PC-3 (cell line): ENCODE measurements at regions not wholly inside any gene's neighbourhood (a gene's known extent, or its start where the extent isn't known, plus 50 kb on each side); places are given as distances from the start of the nearest gene placed in this dataset.

Source experiments
- ATAC-seq: fragments of 200-7000 bp; cut with Tn5 transposase; 2 replicates; pipeline ENCODE4 v1.9.1; 2020; ENCODE audit warnings: mild to moderate bottlenecking, moderate library complexity
- BruUV-seq: library from RNA; stranded (reverse); fragments of 400-500 nt; replicated peaks from 2 replicates; lab custom pipeline; 2021; lab: Mats Ljungman, UMichigan
- CTCF ChIA-PET: fragments of 300-600 bp; sonication (Branson Sonifier 250); formaldehyde crosslinking; loops from one replicate; lab custom pipeline; 2022; ENCODE audit warnings: antibody characterized with exemption; lab: Charles Lee
- POLR2A ChIA-PET: fragments of 300-600 bp; sonication (Branson Sonifier 250); formaldehyde crosslinking; loops from one replicate; lab custom pipeline; 2022; ENCODE audit warnings: antibody characterized with exemption; ENCODE audit not compliant: unreplicated experiment; lab: Charles Lee
- DNase-seq: peaks from one replicate; pipeline ENCODE4 v3.0.0-alpha.2; 2015
- H2AFZ ChIP-seq: fragments of 300-600 bp; sonication (generic); 2 replicates; pipeline ENCODE4 v1.6.0; 2016; ENCODE audit warnings: antibody characterized with exemption, low read length
- H3F3A ChIP-seq: fragments of 300-600 bp; sonication (generic); one replicate; pipeline ENCODE4 v1.6.0; 2017; ENCODE audit warnings: antibody characterized with exemption, low read length, control low read depth, mild to moderate bottlenecking; ENCODE audit not compliant: unreplicated experiment
- H3K27ac ChIP-seq: fragments of 300-600 bp; sonication (generic); 2 replicates; pipeline ENCODE4 v1.5.1; 2016; ENCODE audit warnings: mild to moderate bottlenecking, low read length
- H3K27me3 ChIP-seq: fragments of 300-600 bp; sonication (generic); 2 replicates; pipeline ENCODE4 v1.6.1; 2016; ENCODE audit warnings: low read length, mixed read lengths
- H3K36me3 ChIP-seq: fragments of 300-600 bp; sonication (generic); 2 replicates; pipeline ENCODE4 v1.6.1; 2016; ENCODE audit warnings: low read depth, mixed run types, low read length, mixed read lengths
- H3K4me1 ChIP-seq: fragments of 300-600 bp; sonication (generic); 2 replicates; pipeline ENCODE4 v1.5.1; 2016; ENCODE audit warnings: low read length; ENCODE audit not compliant: insufficient read depth
- H3K4me2 ChIP-seq: fragments of 300-600 bp; sonication (generic); 2 replicates; pipeline ENCODE4 v1.6.0; 2016; ENCODE audit warnings: low read length
- H3K4me3 ChIP-seq: fragments of 300-600 bp; sonication (generic); 2 replicates; pipeline ENCODE4 v1.5.1; 2016; ENCODE audit warnings: mild to moderate bottlenecking, low read length, mixed read lengths
- H3K79me2 ChIP-seq: fragments of 300-600 bp; sonication (generic); 2 replicates; pipeline ENCODE4 v1.6.1; 2017; ENCODE audit warnings: low read length, mixed read lengths
- H3K9ac ChIP-seq: fragments of 300-600 bp; sonication (generic); 2 replicates; pipeline ENCODE4 v1.6.0; 2016; ENCODE audit warnings: mild to moderate bottlenecking, low read length
- H3K9me2 ChIP-seq: fragments of 300-600 bp; sonication (generic); replicated peaks from 2 replicates; pipeline ENCODE4 v1.6.1; 2016; ENCODE audit warnings: mixed run types, low read length, mixed read lengths
- H3K9me3 ChIP-seq: fragments of 300-600 bp; sonication (generic); 2 replicates; pipeline ENCODE4 v1.6.1; 2016; ENCODE audit warnings: low read length, mixed read lengths
- H4K20me1 ChIP-seq: fragments of 300-600 bp; sonication (generic); 2 replicates; pipeline ENCODE4 v1.6.1; 2016; ENCODE audit warnings: low read length, mixed read lengths
- EZH2 ChIP-seq: fragments of 300-600 bp; sonication (generic); IDR thresholded peaks from one replicate; pipeline ENCODE4 v1.6.1; 2017; ENCODE audit warnings: antibody characterized with exemption, mild to moderate bottlenecking, low read length; ENCODE audit not compliant: unreplicated experiment
- EZH2phosphoT487 ChIP-seq: fragments of 300-600 bp; sonication (generic); IDR thresholded peaks from 2 replicates; pipeline ENCODE4 v1.6.1; 2018; ENCODE audit warnings: mild to moderate bottlenecking, antibody characterized with exemption, low read length, borderline replicate concordance
- intact Hi-C: fragments of 100-400 bp; cut with micrococcal nuclease; formaldehyde crosslinking; loops from 2 replicates; pipeline ENCODE4 v1.9.0; 2023
- TF ChIP-seq, protein P1 (sequence below): fragments of 300-600 bp; sonication (generic); conservative IDR thresholded peaks from 2 replicates; pipeline ENCODE4 v1.5.1; 2017; ENCODE audit warnings: antibody characterized with exemption, low read depth, mild to moderate bottlenecking, low read length

DNA sequence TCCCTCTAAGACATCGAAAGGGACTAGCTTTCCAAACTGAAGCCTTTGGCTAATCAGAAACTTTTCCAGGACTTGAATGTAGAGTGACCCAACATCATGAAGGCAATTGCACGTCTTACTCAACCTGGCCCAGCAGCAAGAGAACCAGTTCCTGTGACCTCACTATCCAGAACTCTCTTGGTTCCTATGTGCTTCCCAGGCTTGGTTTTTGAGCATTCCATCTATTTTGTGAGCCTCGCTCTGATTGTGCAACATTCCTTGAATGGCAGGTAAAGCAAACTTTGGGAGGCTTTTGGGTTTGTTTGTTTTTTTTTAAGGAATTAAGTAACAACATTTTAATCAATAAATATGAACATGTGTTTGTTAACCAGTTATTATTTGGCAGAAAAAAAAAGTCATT, 183.6 kb upstream of the EGLN3 start:
- H3F3A ChIP-seq: no peaks in the 10 kb centered on the region
- no peak overlapping the region for H3K4me3 ChIP-seq
- H4K20me1 ChIP-seq: no peaks in the 10 kb centered on the region
- peaks cover 3% of the 10 kb centered on the region for H3K4me1 ChIP-seq
- H3K27me3 ChIP-seq: no peaks in the 10 kb centered on the region
- DNase-seq (no peak), ATAC-seq (no peak)
- ChIA-PET CTCF (no interaction called here), POLR2A (no interaction called here)
- no peaks in the 10 kb centered on the region for H3K9me3 ChIP-seq
- BruUV-seq: no TSS peak
- H3K9ac ChIP-seq: no peak overlapping the region
- no peak overlapping the region for H3K4me2 ChIP-seq
- intact Hi-C loops: no loop called here
- no peaks in the 10 kb centered on the region for H3K79me2 ChIP-seq
- H3K9me2 ChIP-seq: no peaks in the 10 kb centered on the region
- no peak overlapping the region for H2AFZ ChIP-seq
- no peaks in the 10 kb centered on the region for H3K36me3 ChIP-seq
- H3K27ac ChIP-seq: no peak overlapping the region
- no peak for TF ChIP-seq EZH2phosphoT487
- TF ChIP-seq, protein P1, sequence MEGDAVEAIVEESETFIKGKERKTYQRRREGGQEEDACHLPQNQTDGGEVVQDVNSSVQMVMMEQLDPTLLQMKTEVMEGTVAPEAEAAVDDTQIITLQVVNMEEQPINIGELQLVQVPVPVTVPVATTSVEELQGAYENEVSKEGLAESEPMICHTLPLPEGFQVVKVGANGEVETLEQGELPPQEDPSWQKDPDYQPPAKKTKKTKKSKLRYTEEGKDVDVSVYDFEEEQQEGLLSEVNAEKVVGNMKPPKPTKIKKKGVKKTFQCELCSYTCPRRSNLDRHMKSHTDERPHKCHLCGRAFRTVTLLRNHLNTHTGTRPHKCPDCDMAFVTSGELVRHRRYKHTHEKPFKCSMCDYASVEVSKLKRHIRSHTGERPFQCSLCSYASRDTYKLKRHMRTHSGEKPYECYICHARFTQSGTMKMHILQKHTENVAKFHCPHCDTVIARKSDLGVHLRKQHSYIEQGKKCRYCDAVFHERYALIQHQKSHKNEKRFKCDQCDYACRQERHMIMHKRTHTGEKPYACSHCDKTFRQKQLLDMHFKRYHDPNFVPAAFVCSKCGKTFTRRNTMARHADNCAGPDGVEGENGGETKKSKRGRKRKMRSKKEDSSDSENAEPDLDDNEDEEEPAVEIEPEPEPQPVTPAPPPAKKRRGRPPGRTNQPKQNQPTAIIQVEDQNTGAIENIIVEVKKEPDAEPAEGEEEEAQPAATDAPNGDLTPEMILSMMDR: no peak
- no peak for TF ChIP-seq EZH2

DNA sequence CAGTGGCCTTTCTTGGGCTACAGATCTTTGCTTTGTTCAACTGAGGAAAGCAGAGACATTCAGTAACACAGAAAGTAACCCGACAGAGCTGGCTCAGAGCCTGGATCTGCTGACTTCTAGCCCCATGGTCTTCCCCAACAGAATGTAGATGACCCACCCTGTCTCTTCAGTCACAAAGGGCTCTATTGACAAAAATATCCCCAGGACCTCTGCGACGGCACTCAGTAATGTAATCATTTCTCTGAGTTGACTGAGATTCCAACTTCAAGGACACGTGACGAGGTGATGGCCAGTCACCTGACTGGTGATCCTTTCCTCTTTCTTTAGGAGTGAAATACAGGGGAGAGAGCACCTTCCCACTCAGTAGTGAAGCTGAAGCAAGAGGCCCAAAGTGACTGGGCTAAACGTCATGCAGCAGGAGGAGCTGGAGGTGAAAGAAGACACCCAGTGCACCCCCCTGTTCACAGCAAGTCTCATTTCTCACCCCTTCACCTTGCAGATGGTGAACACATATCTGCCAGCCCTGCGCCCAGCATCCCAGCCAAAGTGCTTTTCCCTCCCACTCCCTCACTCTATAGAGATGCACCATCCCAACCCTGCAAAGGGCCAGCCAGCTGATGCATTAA, 179.2 kb upstream of the EGLN3 start:
- Histone ChIP-seq H3K4me3 (no peak overlapping the region), H3K27me3 (no peaks in the 10 kb centered on the region), H3F3A (no peaks in the 10 kb centered on the region), H3K79me2 (no peaks in the 10 kb centered on the region), H2AFZ (no peak overlapping the region), H3K9me2 (no peaks in the 10 kb centered on the region), H3K4me1 (no peaks in the 10 kb centered on the region), H3K4me2 (no peak overlapping the region), H4K20me1 (no peaks in the 10 kb centered on the region), H3K27ac (no peak overlapping the region), H3K9ac (no peak overlapping the region), H3K9me3 (no peaks in the 10 kb centered on the region), H3K36me3 (no peaks in the 10 kb centered on the region)
- ATAC-seq (no peak), DNase-seq (no peak)
- ChIA-PET POLR2A (no interaction called here), CTCF (no interaction called here)
- intact Hi-C loops: no loop called here
- BruUV-seq: no TSS peak
- no peak for TF ChIP-seq EZH2
- TF ChIP-seq, protein P1: no peak
- TF ChIP-seq EZH2phosphoT487: no peak

DNA sequence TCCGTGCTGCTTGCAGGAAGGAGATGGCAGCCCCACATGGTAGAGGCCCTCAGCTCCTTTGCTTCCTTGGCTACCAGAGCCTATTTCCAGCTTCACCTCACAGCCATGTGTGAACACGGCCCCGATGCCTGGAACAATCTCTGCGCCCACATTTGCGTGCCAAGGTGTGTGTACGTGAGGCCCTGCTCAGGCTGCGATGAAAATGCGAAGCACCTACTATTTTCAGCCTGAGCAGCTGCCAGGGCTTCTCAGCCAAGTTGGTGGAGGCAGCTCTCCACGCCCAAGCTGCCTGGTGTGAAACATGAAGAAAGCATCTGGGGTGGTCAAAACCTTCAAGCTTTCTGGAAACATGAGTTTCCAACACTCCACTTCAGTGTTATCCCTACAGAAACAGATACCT, 177.8 kb upstream of the EGLN3 start:
- Histone ChIP-seq H3K79me2 (no peaks in the 10 kb centered on the region), H3K9me2 (no peaks in the 10 kb centered on the region), H4K20me1 (no peaks in the 10 kb centered on the region), H3K27ac (no peak overlapping the region), H3K27me3 (no peaks in the 10 kb centered on the region), H3F3A (no peaks in the 10 kb centered on the region), H3K9ac (no peak overlapping the region), H2AFZ (no peak overlapping the region), H3K36me3 (no peaks in the 10 kb centered on the region), H3K4me1 (no peaks in the 10 kb centered on the region), H3K9me3 (no peaks in the 10 kb centered on the region), H3K4me3 (no peak overlapping the region), H3K4me2 (no peak overlapping the region)
- TF ChIP-seq, protein P1: no peak
- TF ChIP-seq EZH2 (no peak), EZH2phosphoT487 (no peak)
- BruUV-seq: no TSS peak
- CTCF ChIA-PET: no interaction called here
- POLR2A ChIA-PET: no interaction called here
- intact Hi-C loops: no loop called here
- DNase-seq (no peak), ATAC-seq (no peak)
